ENCODE measurements at regions not wholly inside any gene's neighbourhood (a gene's known extent, or its start where the extent isn't known, plus 50 kb on each side); places are given as distances from the start of the nearest gene placed in this dataset.

DNA sequence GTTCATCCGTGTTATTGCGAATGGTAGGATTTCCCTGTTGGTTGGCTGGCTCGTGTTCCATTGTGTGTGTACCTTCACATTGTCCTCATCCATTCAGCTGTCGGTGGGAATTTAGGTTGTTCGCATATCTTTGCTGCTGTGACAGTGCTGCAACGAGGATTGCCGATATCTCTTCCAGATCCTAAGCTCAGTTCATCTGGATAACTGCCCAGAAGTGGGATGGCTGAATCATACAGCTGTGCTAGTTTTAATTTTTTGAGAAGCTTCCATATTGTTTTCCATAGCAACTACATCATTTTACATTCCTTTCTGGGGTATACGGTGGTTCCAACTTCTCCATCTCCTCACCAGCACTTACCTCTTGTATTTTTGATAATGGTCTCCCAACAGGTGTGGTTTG, 292.8 kb upstream of the SFSWAP start:
- TF ChIP-seq, protein P1, sequence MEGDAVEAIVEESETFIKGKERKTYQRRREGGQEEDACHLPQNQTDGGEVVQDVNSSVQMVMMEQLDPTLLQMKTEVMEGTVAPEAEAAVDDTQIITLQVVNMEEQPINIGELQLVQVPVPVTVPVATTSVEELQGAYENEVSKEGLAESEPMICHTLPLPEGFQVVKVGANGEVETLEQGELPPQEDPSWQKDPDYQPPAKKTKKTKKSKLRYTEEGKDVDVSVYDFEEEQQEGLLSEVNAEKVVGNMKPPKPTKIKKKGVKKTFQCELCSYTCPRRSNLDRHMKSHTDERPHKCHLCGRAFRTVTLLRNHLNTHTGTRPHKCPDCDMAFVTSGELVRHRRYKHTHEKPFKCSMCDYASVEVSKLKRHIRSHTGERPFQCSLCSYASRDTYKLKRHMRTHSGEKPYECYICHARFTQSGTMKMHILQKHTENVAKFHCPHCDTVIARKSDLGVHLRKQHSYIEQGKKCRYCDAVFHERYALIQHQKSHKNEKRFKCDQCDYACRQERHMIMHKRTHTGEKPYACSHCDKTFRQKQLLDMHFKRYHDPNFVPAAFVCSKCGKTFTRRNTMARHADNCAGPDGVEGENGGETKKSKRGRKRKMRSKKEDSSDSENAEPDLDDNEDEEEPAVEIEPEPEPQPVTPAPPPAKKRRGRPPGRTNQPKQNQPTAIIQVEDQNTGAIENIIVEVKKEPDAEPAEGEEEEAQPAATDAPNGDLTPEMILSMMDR (IDR thresholded peaks at IDR 0.05; ENCODE audit: insufficient read depth, low read length): no peak
- no peak for TF ChIP-seq POLR2AphosphoS5 (IDR thresholded peaks at IDR 0.05; ENCODE audit: low read depth)
- TF ChIP-seq, protein P2, sequence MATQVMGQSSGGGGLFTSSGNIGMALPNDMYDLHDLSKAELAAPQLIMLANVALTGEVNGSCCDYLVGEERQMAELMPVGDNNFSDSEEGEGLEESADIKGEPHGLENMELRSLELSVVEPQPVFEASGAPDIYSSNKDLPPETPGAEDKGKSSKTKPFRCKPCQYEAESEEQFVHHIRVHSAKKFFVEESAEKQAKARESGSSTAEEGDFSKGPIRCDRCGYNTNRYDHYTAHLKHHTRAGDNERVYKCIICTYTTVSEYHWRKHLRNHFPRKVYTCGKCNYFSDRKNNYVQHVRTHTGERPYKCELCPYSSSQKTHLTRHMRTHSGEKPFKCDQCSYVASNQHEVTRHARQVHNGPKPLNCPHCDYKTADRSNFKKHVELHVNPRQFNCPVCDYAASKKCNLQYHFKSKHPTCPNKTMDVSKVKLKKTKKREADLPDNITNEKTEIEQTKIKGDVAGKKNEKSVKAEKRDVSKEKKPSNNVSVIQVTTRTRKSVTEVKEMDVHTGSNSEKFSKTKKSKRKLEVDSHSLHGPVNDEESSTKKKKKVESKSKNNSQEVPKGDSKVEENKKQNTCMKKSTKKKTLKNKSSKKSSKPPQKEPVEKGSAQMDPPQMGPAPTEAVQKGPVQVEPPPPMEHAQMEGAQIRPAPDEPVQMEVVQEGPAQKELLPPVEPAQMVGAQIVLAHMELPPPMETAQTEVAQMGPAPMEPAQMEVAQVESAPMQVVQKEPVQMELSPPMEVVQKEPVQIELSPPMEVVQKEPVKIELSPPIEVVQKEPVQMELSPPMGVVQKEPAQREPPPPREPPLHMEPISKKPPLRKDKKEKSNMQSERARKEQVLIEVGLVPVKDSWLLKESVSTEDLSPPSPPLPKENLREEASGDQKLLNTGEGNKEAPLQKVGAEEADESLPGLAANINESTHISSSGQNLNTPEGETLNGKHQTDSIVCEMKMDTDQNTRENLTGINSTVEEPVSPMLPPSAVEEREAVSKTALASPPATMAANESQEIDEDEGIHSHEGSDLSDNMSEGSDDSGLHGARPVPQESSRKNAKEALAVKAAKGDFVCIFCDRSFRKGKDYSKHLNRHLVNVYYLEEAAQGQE (IDR thresholded peaks at IDR 0.05; ENCODE audit: insufficient replicate concordance, low read depth): no peak
- no peak for TF ChIP-seq GABPA (IDR thresholded peaks at IDR 0.05; ENCODE audit: low read depth)
